ENCODE measurements at regions not wholly inside any gene's neighbourhood (a gene's known extent, or its start where the extent isn't known, plus 50 kb on each side); places are given as distances from the start of the nearest gene placed in this dataset.

DNA sequence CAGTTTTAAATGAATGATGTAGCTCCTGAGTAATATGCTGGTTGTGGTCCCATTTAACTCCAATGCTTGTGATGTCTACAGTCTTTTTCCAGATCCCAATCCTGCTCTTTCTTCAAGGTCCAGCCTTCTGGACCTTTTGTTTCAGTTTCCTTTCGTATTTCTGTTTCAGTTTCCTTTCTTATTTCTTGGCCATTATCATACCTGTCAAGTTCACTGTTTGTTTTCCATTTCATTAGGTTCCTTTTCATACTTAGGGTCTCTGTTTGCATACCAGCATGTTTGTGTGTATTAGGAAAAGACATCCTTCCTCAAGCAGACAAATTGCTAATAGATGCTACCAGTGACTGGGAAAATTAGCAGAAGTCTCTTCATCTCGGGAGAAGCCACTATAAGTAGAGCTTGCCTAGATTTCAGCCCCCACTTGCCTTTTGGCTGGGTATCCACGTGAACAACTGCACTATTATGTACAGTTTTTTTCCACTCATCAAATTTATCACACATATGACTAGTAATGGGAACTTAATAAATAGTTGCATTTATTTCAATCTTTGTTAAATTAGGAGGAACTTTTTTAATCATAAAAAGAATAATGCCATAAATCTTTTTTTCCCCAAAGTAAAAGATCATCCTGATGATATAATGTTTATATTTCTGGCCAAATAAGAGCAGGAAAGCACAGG lies 583.4 kb downstream of the BCKDHB start:
- Histone ChIP-seq H2BK15ac (ENCODE audit: low read length) (no peak overlapping the region), H3K23me2 (ENCODE audit: low read depth, low read length) (no peaks in the 10 kb centered on the region), H3K4me3 (ENCODE audit: extremely low read depth in 1 of 4, insufficient read depth in 2 of 4, low read depth in 3 of 4, low read length in 4 of 4) (no peak overlapping the region), H3K56ac (replicated peaks; ENCODE audit: insufficient read length, low read depth, low read length) (no peak overlapping the region), H3K18ac (ENCODE audit: extremely low read depth, low read length) (no peak overlapping the region), H2AFZ (ENCODE audit: low read length) (no peak overlapping the region), H2BK12ac (ENCODE audit: low read depth, low read length) (no peak overlapping the region), H3K23ac (ENCODE audit: insufficient read length) (no peak overlapping the region), H3K4ac (replicated peaks; ENCODE audit: insufficient read length, low read depth, low read length) (no peak overlapping the region), H4K8ac (ENCODE audit: extremely low read depth, insufficient read depth, low read length) (no peak overlapping the region), H3K27ac (ENCODE audit: low read depth, low read length) (no peak overlapping the region), H3K14ac (ENCODE audit: insufficient read length) (no peak overlapping the region), H4K91ac (replicated peaks; ENCODE audit: insufficient read length, low read length) (no peak overlapping the region), H2BK120ac (replicated peaks; ENCODE audit: low read depth, low read length) (no peak overlapping the region), H4K20me1 (replicated peaks in 1 of 2; ENCODE audit: control insufficient read depth in 1 of 2, insufficient read depth in 2 of 2, low read length in 2 of 2) (no peaks in the 10 kb centered on the region), H3K9me3 (ENCODE audit: insufficient read depth in 2 of 2, low read depth in 1 of 2, low read length in 1 of 2) (no peaks in the 10 kb centered on the region), H3K4me1 (replicated peaks in 1 of 4; ENCODE audit: control insufficient read depth in 3 of 4, insufficient read depth in 4 of 4, low read length in 3 of 4) (no peaks in the 10 kb centered on the region), H2BK20ac (ENCODE audit: low read length) (no peak overlapping the region), H4K5ac (ENCODE audit: insufficient read length, low read depth, low read length) (no peak overlapping the region), H3K79me1 (ENCODE audit: low read depth, low read length) (no peaks in the 10 kb centered on the region), H3K79me2 (ENCODE audit: control insufficient read depth in 1 of 2, insufficient read depth in 2 of 2, low read length in 2 of 2) (no peaks in the 10 kb centered on the region), H2AK5ac (ENCODE audit: low read depth, low read length) (no peak overlapping the region), H3K27me3 (replicated peaks in 1 of 4; ENCODE audit: control insufficient read depth in 3 of 4, extremely low read depth in 1 of 4, insufficient read depth in 3 of 4, low read length in 3 of 4) (no peaks in the 10 kb centered on the region), H2BK5ac (ENCODE audit: low read depth, low read length) (no peak overlapping the region), H3K9ac (replicated peaks in 1 of 4; ENCODE audit: extremely low read depth in 1 of 4, low read depth in 3 of 4, low read length in 3 of 4) (no peak overlapping the region), H3K36me3 (ENCODE audit: control insufficient read depth in 2 of 4, insufficient read depth in 4 of 4, low read length in 3 of 4) (no peaks in the 10 kb centered on the region), H3K4me2 (ENCODE audit: insufficient read depth in 1 of 2, low read depth in 2 of 2, low read length in 2 of 2) (no peak overlapping the region)
- WGBS, 2 experiments (ENCODE audit: extremely low coverage in 1 of 2, insufficient coverage in 1 of 2, insufficient read length in 1 of 2, insufficient replicate concordance in 2 of 2, low coverage in 1 of 2, low lambda C conversion rate in 2 of 2, missing lambda C conversion rate in 1 of 2): 69% methylated on average over 3 of the region's 3 CpGs; no CpG with 5 or more reads in 1 of the 2 experiments
- DNase-seq (ENCODE audit: low read depth in 1 of 2, low spot score in 2 of 2) (no peak), FAIRE-seq (no peak)
- POLR2A ChIA-PET (ENCODE audit: partially characterized antibody): no interaction called here
- CTCF ChIA-PET (ENCODE audit: partially characterized antibody): no interaction called here
- no peak for TF ChIP-seq BRCA1 (IDR thresholded peaks at IDR 0.05; ENCODE audit: low read depth, low read length)
- TF ChIP-seq RAD21 (IDR thresholded peaks at IDR 0.05 in 1 of 2, conservative IDR thresholded peaks at IDR 0.05 in 1 of 2; ENCODE audit: low read depth in 2 of 2, low read length in 2 of 2): no peak
- no peak for TF ChIP-seq POLR2AphosphoS5 (IDR thresholded peaks at IDR 0.05; ENCODE audit: low read depth, low read length)
- no peak for TF ChIP-seq GABPA (IDR thresholded peaks at IDR 0.05; ENCODE audit: borderline replicate concordance, insufficient read depth, low read length)
- no peak for TF ChIP-seq JUND (IDR thresholded peaks at IDR 0.05; ENCODE audit: low read length)
- no peak for TF ChIP-seq POU5F1 (IDR thresholded peaks at IDR 0.05; ENCODE audit: low read depth, low read length)
- TF ChIP-seq TCF12 (IDR thresholded peaks at IDR 0.05; ENCODE audit: low read depth, low read length): no peak

Measured in H1 (cell line).